Nephron progenitor cell (in vitro differentiated cells): ENCODE measurements at regions not wholly inside any gene's neighbourhood (a gene's known extent, or its start where the extent isn't known, plus 50 kb on each side); places are given as distances from the start of the nearest gene placed in this dataset.
"Not testable (repeated sequence)": the region's sequence is repeated elsewhere in the genome, so short reads cannot be mapped to it uniquely, and the experiment has no call there.

Source experiments
- DNase-seq: peaks from one replicate; pipeline ENCODE4 v3.0.0; 2021
- H3K27ac Mint-ChIP-seq: 2 replicates; pipeline ENCODE4 v1.8.0; 2021; ENCODE audit warnings: mild to moderate bottlenecking, moderate library complexity, mixed read lengths
- H3K27me3 Mint-ChIP-seq: 2 replicates; pipeline ENCODE4 v1.8.0; 2021; ENCODE audit warnings: mild to moderate bottlenecking, low read depth, mixed read lengths; ENCODE audit not compliant: poor library complexity
- H3K36me3 Mint-ChIP-seq: 2 replicates; pipeline ENCODE4 v1.8.0; 2021; ENCODE audit warnings: low read depth, mixed read lengths
- H3K4me1 Mint-ChIP-seq: 2 replicates; pipeline ENCODE4 v1.8.0; 2021; ENCODE audit warnings: mixed read lengths
- H3K4me3 Mint-ChIP-seq: 2 replicates; pipeline ENCODE4 v1.8.0; 2021; ENCODE audit warnings: mild to moderate bottlenecking, moderate library complexity, mixed read lengths
- H3K9me3 Mint-ChIP-seq: 2 replicates; pipeline ENCODE4 v1.8.0; 2021; ENCODE audit warnings: mild to moderate bottlenecking, moderate library complexity, mixed read lengths
- TF ChIP-seq, protein P1 (sequence below): fragments of 200-600 bp; sonication (generic); IDR thresholded peaks from 2 replicates; pipeline ENCODE4 v1.5.0; 2021; ENCODE audit warnings: antibody characterized with exemption

DNA sequence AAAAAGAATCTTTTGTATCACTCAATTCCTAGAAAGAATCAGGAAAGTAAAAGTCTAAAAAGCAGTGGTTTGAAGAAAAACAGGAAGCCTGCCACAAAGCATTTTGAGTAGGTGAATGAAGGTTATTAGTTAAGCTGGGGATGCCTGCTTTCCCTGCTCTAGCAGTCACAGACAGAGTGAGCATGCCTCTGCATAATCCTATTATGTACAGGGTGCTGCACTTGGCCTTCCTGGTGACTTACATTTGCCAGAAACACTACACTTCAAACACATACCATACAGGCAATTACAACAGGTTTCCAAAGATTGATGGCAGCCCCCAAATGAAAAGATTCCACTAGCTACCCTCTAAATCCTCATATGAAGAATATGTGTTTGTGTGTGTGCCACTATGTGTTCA lies 130.8 kb downstream of the TPBG start:
- no peaks in the 10 kb centered on the region for H3K36me3 Mint-ChIP-seq
- peaks cover under 1% of the 10 kb centered on the region for H3K27me3 Mint-ChIP-seq
- no peak for DNase-seq
- no peak overlapping the region for H3K27ac Mint-ChIP-seq
- H3K9me3 Mint-ChIP-seq, result peaks cover 16% of the 10 kb centered on the region
- no peaks in the 10 kb centered on the region for H3K4me1 Mint-ChIP-seq
- no peak overlapping the region for H3K4me3 Mint-ChIP-seq
- TF ChIP-seq, protein P1, sequence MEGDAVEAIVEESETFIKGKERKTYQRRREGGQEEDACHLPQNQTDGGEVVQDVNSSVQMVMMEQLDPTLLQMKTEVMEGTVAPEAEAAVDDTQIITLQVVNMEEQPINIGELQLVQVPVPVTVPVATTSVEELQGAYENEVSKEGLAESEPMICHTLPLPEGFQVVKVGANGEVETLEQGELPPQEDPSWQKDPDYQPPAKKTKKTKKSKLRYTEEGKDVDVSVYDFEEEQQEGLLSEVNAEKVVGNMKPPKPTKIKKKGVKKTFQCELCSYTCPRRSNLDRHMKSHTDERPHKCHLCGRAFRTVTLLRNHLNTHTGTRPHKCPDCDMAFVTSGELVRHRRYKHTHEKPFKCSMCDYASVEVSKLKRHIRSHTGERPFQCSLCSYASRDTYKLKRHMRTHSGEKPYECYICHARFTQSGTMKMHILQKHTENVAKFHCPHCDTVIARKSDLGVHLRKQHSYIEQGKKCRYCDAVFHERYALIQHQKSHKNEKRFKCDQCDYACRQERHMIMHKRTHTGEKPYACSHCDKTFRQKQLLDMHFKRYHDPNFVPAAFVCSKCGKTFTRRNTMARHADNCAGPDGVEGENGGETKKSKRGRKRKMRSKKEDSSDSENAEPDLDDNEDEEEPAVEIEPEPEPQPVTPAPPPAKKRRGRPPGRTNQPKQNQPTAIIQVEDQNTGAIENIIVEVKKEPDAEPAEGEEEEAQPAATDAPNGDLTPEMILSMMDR, result no peak

DNA sequence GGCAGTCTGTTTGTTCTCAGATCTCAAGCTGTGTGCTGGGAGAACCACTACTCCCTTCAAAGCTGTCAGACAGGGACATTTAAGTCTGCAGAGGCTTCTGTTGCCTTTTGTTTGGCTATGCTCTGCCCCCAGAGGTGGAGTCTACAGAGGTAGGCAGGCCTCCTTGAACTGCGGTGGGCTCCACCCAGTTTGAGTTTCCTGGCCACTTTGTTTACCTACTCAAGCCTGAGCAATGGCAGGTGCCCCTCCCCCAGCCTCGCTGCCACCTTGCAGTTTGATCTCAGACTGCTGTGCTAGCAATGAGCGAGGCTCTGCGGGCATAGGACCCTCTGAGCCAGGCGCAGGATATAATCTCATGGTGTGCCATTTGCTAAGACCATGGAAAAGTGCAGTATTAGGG lies 138.3 kb downstream of the TPBG start:
- not testable (repeated sequence) for H3K27ac Mint-ChIP-seq, H3K4me1 Mint-ChIP-seq, H3K36me3 Mint-ChIP-seq, H3K4me3 Mint-ChIP-seq, H3K27me3 Mint-ChIP-seq, DNase-seq
- peaks cover 29% of the 10 kb centered on the region for H3K9me3 Mint-ChIP-seq

DNA sequence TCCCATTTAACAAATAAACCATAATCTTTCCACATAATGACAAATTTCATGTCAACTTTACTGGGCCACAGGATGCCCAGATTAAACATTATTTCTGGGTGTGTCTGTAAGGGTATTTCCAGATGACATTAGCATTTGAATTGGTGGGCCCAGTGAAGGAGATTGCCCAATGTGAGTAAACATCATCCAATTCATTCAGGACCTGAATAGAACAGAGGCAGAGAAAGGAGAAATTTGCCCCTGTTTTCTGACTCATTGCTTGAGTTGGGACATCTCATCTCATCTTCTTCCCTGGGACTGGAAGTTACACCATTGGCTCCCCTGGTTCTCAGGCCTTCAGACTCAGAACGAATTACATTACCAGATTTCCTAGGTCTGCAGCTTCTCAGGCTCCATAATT lies 142.9 kb downstream of the TPBG start:
- H3K27me3 Mint-ChIP-seq, result no peaks in the 10 kb centered on the region
- no peak for DNase-seq
- H3K27ac Mint-ChIP-seq, result no peak overlapping the region
- H3K36me3 Mint-ChIP-seq, result no peaks in the 10 kb centered on the region
- H3K9me3 Mint-ChIP-seq, result peaks cover 8% of the 10 kb centered on the region
- TF ChIP-seq, protein P1, result no peak
- H3K4me3 Mint-ChIP-seq, result no peak overlapping the region
- H3K4me1 Mint-ChIP-seq, result no peaks in the 10 kb centered on the region

DNA sequence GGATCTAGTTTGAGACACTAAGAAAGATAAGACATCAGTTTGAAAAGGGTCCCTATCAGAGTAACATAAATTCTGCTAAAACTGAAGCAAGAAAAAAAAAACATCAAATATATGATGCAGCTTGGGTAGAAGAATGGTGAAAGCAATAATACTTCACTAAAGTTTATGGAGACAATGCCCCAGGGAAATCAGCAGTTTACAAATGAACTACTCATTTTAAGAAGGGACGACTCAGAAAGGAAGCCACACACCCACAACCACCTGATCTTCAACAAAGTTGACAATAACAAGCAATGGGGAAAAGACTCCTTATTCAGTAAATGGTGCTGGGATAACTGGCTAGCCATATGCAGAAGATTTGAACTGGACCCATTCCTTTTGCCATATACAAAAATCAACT lies 143.5 kb downstream of the TPBG start:
- peak overlapping the region; percentile 10 for H3K27ac Mint-ChIP-seq
- no peaks in the 10 kb centered on the region for H3K27me3 Mint-ChIP-seq
- TF ChIP-seq, protein P1, result no peak

DNA sequence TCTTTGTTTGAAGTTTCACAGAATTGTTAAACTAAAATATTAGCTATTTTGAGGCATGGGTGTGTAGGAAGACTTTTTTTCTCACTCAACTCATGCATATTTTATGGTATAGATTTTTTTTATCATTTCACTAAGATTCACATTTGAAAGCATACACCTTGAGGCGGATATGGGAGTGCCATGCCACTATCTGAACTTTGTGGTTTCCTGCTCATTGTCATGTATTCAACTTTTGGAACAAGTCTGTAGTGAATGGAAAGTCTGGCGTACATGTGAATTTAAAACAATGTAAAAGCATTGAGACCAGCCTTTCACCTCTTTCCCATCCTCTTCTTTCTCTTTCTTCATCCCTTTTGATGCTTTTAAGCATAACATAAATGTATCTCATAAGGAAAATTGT lies 147.9 kb downstream of the TPBG start:
- Mint-ChIP-seq H3K36me3 (peaks cover 21% of the 10 kb centered on the region), H3K27me3 (no peaks in the 10 kb centered on the region), H3K9me3 (peaks cover 38% of the 10 kb centered on the region), H3K4me3 (no peak overlapping the region), H3K27ac (no peak overlapping the region), H3K4me1 (no peaks in the 10 kb centered on the region)
- no peak for DNase-seq
- TF ChIP-seq, protein P1, result no peak

More for the DNA sequence above, 143.5 kb downstream of the TPBG start:
- Mint-ChIP-seq H3K4me3 (no peak overlapping the region), H3K4me1 (no peaks in the 10 kb centered on the region), H3K36me3 (no peaks in the 10 kb centered on the region), H3K9me3 (peaks cover 8% of the 10 kb centered on the region)
- DNase-seq, result no peak

DNA sequence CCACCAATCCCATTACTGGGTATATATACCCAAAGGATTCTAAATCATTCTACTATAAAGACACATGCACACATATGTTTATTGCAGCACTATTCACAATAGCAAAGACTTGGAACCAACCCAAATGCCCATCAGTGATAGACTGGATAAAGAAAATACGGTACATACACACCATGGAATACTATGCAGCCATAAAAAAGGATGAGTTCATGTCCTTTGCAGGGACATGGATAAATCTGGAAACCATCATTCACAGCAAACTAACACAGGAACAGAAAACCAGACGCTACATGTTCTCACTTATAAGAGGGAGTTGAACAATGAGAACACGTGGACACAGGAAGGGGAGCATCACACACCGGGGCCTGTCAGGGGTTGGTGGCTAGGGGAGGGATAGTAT lies 154.3 kb downstream of the TPBG start:
- H3K4me3 Mint-ChIP-seq, H3K27ac Mint-ChIP-seq, DNase-seq, H3K4me1 Mint-ChIP-seq, H3K27me3 Mint-ChIP-seq: not testable (repeated sequence)
- H3K9me3 Mint-ChIP-seq, result peaks cover 57% of the 10 kb centered on the region
- H3K36me3 Mint-ChIP-seq, result peaks cover 19% of the 10 kb centered on the region

DNA sequence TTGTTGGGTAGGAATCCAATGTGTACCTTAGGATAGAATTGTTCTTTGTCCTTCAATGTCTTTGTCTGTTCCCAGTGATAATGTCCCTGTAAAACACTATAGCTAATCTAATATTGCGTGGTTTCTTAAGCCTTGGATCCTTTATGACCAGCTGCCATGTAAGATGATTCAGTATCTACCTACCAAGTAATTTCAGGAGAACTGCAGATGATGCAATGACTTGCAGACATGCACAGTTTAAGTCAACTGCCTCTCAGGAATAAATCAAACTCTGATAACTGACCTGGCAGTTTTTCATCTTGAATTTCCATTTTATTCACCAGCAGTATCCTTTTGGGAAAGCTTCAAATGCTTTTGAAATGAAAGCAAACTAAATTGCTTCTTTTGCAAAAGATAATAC lies 157.8 kb downstream of the TPBG start:
- DNase-seq, result no peak
- H3K4me3 Mint-ChIP-seq, result no peak overlapping the region
- H3K9me3 Mint-ChIP-seq, result peaks cover 23% of the 10 kb centered on the region
- H3K36me3 Mint-ChIP-seq, result no peaks in the 10 kb centered on the region
- H3K27me3 Mint-ChIP-seq, result peaks cover 6% of the 10 kb centered on the region
- H3K4me1 Mint-ChIP-seq, result peaks cover 21% of the 10 kb centered on the region
- H3K27ac Mint-ChIP-seq, result no peak overlapping the region
- TF ChIP-seq, protein P1, result no peak
